Fibroblast of skin of right biceps (primary cell): ENCODE measurements at regions not wholly inside any gene's neighbourhood (a gene's known extent, or its start where the extent isn't known, plus 50 kb on each side); places are given as distances from the start of the nearest gene placed in this dataset.
"Not testable (repeated sequence)": the region's sequence is repeated elsewhere in the genome, so short reads cannot be mapped to it uniquely, and the experiment has no call there.

Source experiments
- DNase-seq: peaks from one replicate; pipeline ENCODE4 v3.0.0-alpha.2; 2013

DNA sequence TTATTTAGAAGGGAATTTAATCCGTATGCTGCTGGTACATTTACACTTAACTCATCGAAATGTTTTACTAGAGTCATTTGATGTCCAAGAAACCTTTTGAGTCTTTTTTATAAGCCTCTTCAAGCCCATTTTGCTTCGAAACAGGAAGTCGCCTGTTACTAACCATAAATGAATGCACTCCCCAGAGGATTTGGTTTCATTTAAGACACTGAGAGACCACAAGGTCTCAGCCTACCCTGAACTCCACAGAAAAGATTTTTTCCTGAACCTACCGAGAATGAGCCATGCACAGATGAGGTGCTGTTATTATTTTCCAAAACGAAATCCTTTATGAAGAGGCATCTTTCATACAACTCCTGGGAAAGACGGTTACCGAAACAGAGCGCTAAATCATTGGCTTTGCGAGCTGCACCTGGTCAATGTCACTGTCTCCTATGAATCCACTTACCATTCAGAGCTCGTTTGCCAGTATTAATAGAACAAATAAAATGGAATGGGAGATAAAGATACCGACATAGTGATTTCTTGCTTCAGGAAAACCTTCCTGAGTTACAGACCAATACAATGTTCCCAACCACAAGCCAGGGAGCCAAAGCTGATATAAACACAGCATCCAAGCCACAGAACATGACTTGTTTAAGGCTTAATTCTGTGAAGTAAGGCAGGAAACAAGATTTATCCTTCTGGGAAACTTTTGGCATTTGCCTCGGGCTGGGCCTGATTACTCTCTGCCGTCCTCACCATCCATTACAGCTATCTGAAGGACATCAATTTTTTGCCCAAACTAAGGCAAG, 382.1 kb downstream of the OSR1 start:
- peak; percentile 96 for DNase-seq

DNA sequence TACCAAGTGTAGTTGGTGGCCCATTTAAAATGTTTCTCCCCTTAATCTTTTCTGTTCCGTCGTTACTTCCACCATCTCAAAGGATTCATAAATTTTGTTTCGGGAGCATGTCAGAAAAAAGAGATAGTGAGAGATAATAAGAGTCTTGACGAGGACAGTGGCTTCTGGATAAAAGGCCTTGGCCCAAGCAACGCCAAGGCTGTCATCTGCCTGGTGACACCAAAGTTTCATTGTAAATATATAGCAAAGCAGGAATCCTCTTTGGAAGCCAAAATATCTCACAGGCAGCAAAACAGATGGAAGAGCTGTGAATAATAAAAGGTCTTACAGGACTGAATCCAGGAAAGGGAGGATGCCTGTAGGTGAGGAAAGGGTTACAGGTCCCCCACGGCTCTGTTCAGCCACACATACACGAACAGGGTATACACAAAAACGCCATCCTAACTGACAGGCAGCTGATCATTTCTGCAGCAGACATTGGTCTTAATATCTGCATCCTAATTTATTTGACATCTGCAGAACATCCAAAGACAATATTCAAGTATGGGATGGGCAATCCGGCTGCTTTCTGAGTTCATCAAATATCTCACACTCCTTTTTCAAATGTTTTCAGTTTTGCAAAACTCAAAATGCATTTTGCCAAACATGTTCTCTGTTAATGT, 382.8 kb downstream of the OSR1 start:
- no peak for DNase-seq

DNA sequence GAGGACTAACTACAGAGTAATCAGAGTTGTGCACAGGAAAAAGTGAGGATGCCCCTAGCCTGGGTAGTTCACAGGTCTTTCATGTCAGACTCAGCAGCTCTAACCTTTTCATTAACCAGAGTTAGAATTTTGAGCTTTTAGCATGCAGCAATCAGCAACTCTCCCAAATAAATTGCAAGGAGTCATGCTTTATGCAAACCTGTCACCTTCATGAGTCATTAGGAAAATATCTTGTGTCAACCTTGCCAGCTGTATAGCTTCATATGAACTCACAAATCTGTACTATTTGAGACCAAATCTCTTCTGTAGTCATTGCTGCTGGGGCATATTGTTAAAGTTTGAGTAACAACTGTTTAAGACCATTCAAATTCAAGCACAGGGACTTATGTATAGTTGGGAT, 382.3 kb upstream of the NT5C1B start:
- DNase-seq, result peak; percentile 48

DNA sequence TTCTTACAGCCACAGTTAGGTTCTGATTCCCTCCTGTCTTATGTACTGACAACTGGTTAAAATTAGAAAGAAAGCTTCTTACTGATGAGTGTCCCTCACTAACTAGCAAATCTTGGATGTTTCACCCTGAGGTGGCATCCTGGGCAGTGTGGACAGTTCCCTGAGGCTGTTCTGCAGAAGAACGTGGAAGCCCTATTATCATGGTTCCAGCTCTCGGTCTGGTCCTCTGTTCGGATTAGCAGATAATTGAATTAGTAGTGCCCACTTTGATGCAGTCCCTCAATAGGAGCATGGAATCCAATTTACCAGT, 381.7 kb upstream of the NT5C1B start:
- no peak for DNase-seq

DNA sequence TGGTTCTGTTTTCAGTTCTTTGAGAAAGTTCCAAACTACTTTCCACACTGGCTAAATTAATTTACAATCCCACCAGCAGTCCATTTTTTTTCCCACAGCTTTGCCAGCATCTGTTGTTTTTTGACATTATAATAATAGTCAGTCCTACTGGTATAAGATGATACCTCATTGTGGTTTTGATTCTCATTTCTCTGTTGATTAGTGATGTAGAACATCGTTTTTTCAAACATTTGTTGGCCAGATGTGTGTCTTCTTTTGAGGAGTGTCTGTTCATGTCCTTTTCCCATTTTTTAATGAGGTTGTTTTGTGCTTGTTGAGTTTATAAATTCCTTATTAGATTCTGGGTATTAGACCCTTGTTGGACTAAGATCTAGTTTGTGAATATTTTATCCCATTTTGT, 376.8 kb upstream of the NT5C1B start:
- DNase-seq, result peak; percentile 29

DNA sequence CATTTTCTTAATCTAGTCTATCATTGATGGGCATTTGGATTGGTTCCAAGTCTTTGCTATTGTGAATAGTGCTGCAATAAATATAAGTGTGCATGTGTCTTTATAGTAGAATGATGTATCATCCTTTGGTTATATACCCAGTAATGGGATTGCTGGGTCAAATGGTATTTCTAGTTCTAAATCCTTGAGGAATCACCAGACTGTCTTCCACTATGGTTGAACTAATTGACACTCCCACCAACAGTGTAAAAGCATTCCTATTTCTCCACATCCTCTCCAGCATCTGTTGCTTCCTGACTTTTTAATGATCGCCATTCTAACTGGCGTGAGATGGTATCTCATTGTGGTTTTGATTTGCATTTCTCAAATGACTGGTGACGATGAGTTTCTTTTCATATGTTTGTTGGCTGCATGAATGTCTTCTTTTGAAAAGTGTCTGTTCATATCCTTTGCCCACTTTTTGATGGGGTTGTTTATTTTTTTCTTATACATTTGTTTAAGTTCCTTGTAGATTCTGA, 374.4 kb upstream of the NT5C1B start:
- DNase-seq, result not testable (repeated sequence)

DNA sequence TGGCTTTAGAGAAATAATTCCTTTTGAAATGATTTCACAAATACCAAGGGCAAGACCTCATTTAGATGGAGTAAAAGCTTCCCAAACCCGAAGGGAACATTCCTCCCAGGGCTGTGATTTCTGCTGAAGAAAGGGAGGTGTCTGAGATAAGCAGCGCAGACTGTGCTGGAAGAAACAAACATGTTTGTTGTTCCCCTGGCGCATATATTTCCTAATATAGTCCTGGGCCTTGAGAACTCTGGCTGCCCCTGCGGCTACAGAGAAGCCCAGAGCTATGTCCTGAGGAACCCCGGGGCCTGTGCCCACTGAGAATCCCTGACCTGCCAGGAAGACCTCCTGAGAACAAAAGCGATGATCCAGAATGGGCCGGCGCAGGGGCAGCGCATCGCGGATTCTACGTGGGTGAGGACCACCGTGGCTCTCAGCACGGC, 372.6 kb upstream of the NT5C1B start:
- DNase-seq, result no peak

DNA sequence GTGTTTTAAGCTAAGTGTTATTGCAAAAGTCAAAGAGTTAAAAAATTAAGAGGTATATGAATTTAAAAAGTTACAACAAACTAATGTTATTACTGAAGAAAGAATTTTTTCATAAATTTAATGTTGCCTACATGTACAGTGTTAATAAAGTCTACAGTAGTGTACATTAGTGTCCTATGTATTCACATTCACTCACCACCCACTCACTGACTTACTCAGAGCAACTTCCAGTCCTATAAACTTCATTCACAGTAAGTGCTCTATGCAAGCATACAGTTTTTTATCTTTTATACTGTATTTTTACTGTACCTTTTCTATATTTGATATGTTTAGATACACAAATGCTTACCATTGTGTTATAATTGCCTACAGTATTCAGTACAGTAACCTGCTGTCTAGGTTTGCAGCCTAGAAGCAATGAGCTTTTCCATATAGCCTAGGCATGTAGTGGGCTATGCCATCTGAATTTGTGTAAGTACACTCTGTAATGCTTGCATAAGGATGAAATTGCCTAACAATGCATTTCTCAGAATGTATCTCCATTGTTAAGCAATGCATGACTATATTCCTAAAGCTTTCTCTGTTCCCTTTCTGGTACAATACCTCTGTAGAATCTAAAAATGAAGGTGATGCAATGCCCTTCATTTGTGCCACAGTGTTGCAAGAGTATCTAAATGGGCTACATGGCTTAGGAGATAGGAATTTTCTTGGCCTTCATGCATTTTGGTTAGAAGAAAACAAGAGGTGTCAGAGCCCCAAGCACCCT, 370.8 kb upstream of the NT5C1B start:
- no peak for DNase-seq

DNA sequence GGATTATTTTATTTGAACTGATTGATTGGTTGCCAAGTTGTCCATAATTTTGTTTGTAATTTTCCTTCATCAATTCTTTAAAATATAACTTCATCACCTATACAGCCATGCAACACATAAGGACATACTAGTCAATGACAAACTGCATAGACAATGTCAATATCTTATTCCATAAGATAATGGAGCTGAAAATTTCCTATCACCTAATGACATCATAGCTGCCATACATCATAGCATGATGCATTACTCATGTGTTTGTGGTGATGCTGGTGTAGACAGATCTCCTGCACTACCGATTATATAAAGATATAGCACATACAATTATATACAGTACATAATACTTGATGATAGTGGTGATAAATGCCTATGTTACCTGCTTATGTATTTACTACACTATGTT, 369.8 kb upstream of the NT5C1B start:
- DNase-seq, result no peak

DNA sequence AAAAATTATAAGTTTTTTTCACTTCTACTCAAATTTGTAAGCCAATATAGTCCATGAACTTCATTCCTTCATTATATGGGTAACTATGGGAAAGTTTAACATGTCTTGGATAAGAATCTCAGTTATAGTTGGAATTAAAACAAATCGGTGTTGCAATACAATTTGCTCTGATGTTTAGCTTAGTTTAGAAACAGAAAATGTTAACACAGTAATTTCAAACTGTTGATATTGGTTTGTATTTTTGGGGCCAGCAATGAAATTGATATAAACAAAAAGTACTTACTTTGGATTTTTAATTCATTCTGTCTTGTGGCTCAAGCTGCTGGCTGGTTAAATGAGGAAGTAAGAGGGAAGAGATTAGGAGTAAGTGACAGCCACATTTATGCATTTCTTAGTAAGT, 368.5 kb upstream of the NT5C1B start:
- no peak for DNase-seq

DNA sequence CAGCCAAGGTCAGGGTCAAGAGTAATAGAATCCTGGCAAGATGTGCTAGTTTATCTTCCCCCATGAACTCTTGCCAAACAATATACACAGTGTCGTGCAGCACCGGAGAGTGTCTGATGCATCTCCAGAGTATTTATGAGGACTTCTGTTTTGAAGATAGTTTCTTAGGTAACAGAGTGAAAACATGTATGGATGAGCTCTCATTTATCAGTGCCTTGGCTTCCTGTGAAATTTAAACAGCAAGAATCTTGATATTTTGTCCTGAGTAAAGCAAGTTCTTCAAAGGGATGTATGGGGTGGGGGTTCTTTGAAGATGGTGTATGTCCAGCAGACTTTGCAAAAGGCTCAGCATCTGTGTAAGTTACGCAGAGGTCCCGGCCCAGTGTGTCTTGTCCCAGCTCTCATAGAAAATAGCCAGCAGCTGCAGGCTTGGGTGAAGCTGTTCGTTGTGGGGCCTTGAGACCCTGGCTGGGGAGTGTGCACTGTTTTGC, 361.0 kb upstream of the NT5C1B start:
- DNase-seq, result peak; percentile 69

DNA sequence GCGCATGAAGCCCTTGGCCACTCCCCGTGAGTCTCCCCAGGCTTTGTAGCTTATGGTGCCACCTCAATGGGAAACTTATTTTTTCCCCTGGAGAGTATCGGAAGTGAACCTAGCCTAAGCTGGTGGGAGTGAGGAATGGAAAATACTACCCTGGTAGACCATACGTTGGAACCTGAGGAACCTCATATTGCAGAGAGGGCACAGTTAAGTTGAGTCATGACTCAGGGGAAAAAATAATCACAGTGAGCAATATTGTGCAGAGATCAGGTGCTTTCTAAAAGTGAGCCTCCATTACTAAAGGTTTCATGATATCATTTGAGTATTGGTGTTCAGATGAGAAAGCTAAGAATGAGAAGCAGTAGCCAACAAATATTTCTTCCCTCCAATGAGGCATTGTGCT, 360.5 kb upstream of the NT5C1B start:
- no peak for DNase-seq

DNA sequence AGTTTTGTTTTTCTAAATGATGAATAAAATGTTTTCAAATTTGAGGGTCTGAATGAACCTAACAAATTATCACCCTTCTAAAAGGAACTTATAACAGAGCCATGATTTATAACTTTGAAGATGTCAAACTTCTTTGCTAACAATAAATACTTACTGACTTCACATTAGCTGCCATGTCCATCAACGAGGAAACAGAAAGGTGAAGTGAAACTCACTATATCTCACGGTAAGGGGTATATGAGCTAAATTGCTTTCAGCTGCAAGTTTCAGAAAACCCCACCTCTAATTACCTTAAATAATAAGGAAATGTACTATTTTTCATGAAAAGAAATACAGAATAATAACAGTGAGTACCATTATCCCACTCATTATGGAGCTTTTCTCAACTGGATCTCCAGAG, 350.8 kb upstream of the NT5C1B start:
- DNase-seq, result no peak

DNA sequence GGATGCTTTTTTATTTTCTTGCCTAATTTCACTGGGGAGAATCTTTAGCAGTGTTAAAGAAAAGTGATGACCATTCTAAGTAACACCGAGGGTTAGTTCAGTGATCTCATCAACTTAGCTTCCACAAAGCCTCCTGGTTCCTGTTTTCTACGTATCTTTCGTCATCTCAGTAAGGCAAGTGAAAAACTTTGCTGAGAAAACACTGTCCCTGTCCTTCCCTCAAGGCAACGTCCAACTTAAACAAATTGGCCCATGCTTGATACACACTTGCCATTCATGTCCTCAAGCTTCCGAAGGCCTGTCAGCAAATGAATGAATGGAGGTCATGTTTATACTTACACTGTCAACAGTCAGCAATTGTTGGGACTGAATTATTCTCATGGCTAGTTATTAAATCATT, 350.4 kb upstream of the NT5C1B start:
- not testable (repeated sequence) for DNase-seq

DNA sequence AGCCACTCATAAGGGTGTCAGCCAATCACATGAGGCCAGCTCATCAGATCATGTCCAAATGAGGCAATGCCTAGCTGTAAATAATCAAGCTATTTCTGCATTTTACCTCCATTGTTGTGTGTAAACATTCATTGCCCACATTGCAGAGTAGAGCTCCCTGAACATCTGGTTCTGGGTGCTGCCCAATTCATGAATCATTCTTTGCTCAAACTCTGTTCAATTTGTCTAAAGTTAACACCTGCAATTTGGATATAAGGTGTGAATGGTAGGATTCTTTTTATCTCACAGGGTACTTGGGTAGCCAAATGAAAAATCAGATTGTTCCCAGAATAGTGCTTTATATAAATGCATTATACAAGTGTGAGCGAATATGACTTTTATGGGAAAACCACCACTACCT, 345.5 kb upstream of the NT5C1B start:
- DNase-seq, result no peak

DNA sequence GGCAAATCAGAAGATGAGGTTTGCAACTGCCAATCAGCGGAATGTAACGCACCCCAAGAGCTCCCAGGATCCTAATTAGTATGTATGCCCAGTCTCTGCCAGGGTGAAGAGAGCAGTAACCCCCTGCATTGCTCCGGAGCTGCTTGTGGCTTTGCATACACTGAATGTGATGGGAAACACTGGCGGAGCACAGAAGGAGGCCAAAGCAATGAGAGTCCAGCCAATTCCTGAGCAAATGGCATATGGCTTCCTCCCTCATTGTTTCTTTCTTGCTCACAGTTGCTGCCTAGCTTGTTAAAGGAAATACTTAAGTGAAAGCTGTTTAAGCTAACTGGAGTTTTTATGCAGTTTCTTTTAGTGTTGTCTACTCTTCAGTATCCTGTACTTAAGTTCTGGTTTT, 343.5 kb upstream of the NT5C1B start:
- no peak for DNase-seq

DNA sequence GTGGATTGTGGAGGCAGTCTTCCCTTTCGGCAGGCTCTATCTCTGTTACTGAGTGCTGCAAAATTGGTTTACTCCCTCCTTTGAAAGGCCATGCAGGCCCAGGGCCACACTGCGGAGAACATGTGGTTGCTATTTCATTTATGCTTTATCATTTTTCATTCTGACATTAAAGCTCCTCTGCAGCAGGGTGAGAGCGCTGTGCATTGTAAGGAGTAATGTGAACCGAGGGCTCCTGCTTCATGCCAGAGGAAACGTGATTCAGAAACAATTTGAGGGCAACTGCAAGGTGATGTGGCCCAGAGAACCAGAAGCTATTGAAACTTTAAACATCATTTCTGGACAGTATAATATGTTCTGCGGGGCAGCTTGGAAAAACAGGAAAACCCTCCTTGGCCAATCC, 341.6 kb upstream of the NT5C1B start:
- peak; percentile 66 for DNase-seq

DNA sequence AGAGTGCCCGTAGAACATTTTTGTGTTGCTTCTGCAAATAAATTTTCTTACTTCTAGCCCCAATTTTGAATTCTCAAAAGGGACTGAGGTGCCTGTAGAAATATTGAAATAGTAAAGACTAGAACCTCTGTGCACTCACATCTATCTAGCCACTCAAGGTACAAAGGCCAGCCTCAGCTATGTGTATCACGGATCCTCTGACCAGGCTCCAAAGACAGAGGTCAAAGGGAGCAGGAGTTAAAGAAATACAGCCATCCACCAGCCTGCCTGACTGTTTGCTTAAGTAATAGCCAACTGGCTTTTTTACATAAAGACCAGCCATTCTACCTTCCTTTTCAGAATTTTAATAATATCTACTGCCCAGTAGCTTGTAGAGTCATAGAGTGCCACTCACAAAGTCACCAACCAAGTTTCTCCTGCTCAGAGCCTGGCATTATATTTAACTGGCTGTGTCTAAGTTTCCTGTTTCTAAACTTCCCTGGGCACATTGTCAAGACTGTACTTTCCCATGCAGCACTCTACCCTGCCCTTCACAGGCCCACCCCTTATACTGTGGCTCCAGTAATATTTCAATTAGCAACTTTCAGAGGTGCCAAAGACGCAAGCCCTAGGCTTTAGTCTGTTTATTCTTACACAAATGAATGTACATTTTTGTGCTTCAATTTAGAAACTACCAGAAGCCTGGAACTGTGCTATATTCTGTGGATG, 338.3 kb upstream of the NT5C1B start:
- no peak for DNase-seq

DNA sequence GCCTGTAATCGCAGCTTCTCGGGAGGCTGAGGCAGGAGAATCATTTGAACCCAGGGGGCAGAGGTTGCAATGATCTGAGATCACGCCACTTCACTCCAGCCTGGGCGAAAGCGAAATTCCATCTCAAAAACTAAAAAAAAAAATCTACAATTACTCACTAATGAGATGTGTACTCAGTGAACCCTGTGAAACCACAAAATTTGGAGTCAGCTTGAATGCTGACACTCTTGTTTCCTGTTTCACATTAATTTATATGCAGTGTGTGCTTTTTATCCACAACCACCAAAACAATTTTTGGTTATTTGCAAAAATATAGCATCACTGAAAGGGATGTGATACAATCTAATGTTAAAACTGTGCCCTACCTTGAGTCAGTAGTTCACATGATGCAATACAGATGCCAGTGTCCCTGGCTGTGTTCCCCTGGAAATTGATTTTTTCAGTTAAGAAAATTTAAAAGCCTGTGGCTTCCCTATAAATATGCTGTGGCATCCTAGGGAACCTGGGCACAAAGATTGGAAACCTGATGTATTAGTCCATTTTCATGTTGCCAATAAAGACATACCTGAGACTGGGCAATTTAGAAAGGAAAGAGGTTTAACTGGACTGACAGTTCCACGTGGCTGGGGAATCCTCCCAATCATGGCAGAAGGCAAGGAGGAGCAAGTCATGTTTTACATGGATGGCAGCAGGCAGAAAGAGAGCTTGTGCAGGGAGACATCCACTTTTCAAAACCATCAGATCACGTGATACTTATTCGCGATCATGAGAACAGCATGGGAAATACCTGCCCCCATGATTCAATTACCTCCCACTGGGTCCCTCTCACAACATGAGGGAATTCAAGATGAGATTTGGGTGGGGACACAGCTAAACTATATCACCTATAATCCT, 337.5 kb upstream of the NT5C1B start:
- peak; percentile 57 for DNase-seq

DNA sequence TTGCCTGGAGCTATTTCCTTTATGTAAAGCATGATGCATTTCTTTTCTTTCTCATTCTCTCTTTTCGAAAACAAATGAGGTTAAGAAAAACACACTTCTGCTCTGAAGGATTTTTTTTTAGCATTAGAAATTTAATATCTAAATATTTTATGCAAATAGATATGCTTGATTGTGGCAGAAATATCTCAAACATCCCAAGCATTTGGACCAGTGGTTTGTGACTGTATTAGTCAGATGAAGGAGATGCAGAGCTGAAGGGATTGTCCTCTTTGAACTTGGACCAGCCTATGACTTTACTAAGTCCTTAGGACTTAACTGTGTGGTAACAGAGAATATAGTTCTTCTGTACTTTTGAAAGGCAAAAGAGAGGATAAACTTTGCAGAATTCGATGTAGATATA, 335.9 kb upstream of the NT5C1B start:
- peak; percentile 93 for DNase-seq

DNA sequence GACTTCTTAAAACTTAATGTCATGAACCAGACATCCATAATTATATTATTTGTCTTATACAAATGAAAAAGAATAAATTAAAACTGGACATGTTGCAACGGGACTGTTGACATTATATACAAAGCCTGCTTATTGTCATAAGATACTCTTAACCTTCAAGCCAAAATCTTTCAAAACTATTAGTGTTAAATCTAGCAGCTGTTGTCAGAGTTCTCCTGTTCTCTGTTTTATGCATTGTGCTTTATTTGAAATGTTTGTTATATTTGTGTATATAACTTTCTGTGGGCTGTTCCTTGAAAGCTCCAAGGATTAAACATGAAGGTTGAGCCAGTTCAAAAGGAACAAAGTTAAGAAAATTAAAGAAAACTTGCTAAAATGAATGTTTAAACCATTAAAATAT, 335.5 kb upstream of the NT5C1B start:
- no peak for DNase-seq

DNA sequence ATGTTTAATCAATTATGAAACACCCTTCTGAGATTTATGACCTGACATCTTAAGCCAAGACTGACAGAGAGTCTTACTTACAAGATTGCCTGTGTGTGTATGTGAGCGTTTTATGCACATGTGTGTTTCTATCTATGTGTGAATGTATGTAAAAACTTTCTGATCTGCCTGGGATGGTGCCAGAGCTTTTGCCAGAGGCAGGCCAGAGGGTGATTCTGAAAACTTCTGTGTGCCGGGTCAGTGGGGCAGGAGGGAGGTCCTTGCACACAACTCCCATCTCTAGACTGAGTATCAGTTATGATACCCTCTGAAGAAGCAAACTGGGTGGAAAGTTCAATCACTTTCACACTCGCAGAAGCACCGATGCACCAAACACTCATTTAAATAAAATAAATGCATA, 335.0 kb upstream of the NT5C1B start:
- no peak for DNase-seq
